HEK293 (cell line): ENCODE measurements at regions not wholly inside any gene's neighbourhood (a gene's known extent, or its start where the extent isn't known, plus 50 kb on each side); places are given as distances from the start of the nearest gene placed in this dataset.

ENCODE experiments used
- CTCF ChIA-PET: fragments of 350-600 bp; formaldehyde crosslinking; extraction: SDS; loops from one replicate; lab custom pipeline; 2021; ENCODE audit warnings: antibody characterized with exemption; lab: Yijun Ruan, JAX
- POLR2A ChIA-PET: fragments of 300-600 bp; formaldehyde crosslinking; extraction: SDS; loops from one replicate; lab custom pipeline; 2020; ENCODE audit warnings: antibody characterized with exemption, inconsistent platforms; lab: Yijun Ruan, JAX
- H3K27ac ChIP-seq: fragments of 200-500 bp; sonication (Bioruptor generic); 2 replicates; pipeline ENCODE4 v1.5.1; 2014; ENCODE audit warnings: low read depth, low read length, control low read depth, inconsistent platforms; ENCODE audit errors: extremely low read depth
- H3K36me3 ChIP-seq, 2 experiments: fragments of 200-500 bp in 1 of 2; sonication (Bioruptor generic) in 1 of 2; 1 replicate in 1 of 2; 2 replicates in 1 of 2; pipeline ENCODE4 v1.5.1; 2014 to 2017; ENCODE audit warnings: inconsistent platforms in 2 of 2, low read length in 2 of 2; ENCODE audit not compliant: control insufficient read depth in 2 of 2, insufficient read depth in 1 of 2
- H3K4me1 ChIP-seq: fragments of 200-500 bp; sonication (Bioruptor generic); 2 replicates; pipeline ENCODE4 v1.5.1; 2014; ENCODE audit warnings: mild to moderate bottlenecking, low read length, inconsistent platforms; ENCODE audit not compliant: control insufficient read depth, insufficient read depth
- H3K4me3 ChIP-seq: 2 replicates; pipeline ENCODE4 v1.5.1; 2011; ENCODE audit warnings: low read depth, mild to moderate bottlenecking, control low read depth, low read length, moderate library complexity
- H3K9me3 ChIP-seq: fragments of 200-500 bp; sonication (Bioruptor generic); 2 replicates; pipeline ENCODE4 v1.5.1; 2014; ENCODE audit warnings: low read depth, low read length, inconsistent platforms; ENCODE audit not compliant: control insufficient read depth, insufficient read depth
- TRIM28 ChIP-seq: IDR thresholded peaks from 2 replicates; pipeline ENCODE4 v1.6.1; 2011; ENCODE audit warnings: low read length, control low read depth, borderline replicate concordance
- ZNF544 ChIP-seq: fragments of 450-650 bp; formaldehyde crosslinking; IDR thresholded peaks from 2 replicates; pipeline ENCODE4 v1.5.0; 2017; ENCODE audit warnings: missing biosample characterization, missing genetic modification characterization
- ZNF830 ChIP-seq: fragments of 450-650 bp; IDR thresholded peaks from 2 replicates; pipeline ENCODE4 v1.5.0; 2018; ENCODE audit warnings: missing biosample characterization, missing genetic modification characterization, low read depth, mild to moderate bottlenecking, moderate library complexity
- TF ChIP-seq, protein P1 (sequence below): fragments of 450-650 bp; formaldehyde crosslinking; IDR thresholded peaks from 2 replicates; pipeline ENCODE4 v1.5.0; 2017; ENCODE audit warnings: missing biosample characterization, missing genetic modification characterization, borderline replicate concordance
- TF ChIP-seq, protein P2 (sequence below): fragments of 450-650 bp; formaldehyde crosslinking; IDR thresholded peaks from 2 replicates; pipeline ENCODE4 v1.5.1; 2016; ENCODE audit warnings: missing biosample characterization, missing genetic modification characterization
- TF ChIP-seq, protein P3 (sequence below): fragments of 450-650 bp; formaldehyde crosslinking; IDR thresholded peaks from 2 replicates; pipeline ENCODE4 v1.5.1; 2017; ENCODE audit warnings: missing biosample characterization, missing genetic modification characterization
- TF ChIP-seq, protein P4 (sequence below): fragments of 450-650 bp; formaldehyde crosslinking; IDR thresholded peaks from 2 replicates; pipeline ENCODE4 v1.5.1; 2017; ENCODE audit warnings: missing biosample characterization, missing genetic modification characterization

DNA sequence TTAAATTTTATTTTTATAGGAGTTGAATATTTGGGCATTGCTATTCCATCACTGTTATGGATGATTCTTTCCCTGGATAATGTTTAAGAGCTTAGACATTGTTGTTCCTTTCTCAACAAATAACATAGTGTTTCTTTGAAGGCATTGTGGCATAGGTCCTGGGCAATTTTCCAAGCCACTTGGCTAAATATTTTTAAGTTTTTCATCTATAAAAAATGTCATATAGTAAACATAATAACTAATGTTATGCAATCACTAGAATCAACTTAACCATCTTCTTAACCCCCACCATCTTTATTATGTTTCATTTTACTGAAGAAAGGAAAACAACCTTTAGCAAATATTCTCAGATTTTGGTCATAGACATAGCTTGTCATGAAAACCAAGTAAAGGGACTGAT lies 600.6 kb upstream of the LMO3 start:
- TF ChIP-seq, protein P1, sequence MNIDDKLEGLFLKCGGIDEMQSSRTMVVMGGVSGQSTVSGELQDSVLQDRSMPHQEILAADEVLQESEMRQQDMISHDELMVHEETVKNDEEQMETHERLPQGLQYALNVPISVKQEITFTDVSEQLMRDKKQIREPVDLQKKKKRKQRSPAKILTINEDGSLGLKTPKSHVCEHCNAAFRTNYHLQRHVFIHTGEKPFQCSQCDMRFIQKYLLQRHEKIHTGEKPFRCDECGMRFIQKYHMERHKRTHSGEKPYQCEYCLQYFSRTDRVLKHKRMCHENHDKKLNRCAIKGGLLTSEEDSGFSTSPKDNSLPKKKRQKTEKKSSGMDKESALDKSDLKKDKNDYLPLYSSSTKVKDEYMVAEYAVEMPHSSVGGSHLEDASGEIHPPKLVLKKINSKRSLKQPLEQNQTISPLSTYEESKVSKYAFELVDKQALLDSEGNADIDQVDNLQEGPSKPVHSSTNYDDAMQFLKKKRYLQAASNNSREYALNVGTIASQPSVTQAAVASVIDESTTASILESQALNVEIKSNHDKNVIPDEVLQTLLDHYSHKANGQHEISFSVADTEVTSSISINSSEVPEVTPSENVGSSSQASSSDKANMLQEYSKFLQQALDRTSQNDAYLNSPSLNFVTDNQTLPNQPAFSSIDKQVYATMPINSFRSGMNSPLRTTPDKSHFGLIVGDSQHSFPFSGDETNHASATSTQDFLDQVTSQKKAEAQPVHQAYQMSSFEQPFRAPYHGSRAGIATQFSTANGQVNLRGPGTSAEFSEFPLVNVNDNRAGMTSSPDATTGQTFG = no peak
- no peaks in the 10 kb centered on the region for H3K9me3 ChIP-seq
- ChIA-PET CTCF (interaction anchor here (0.6 kb wide), 1 partner anchor 567 kb away, joined by 3 read pairs; no protein-coding TSS in a partner anchor), POLR2A (no interaction called here)
- no peak overlapping the region for H3K27ac ChIP-seq
- no peaks in the 10 kb centered on the region for H3K36me3 ChIP-seq
- no peak overlapping the region for H3K4me3 ChIP-seq
- no peaks in the 10 kb centered on the region for H3K4me1 ChIP-seq

- CTCF ChIA-PET = no interaction called here
- Histone ChIP-seq H3K36me3 (no peaks in the 10 kb centered on the region), H3K4me1 (no peaks in the 10 kb centered on the region), H3K9me3 (no peaks in the 10 kb centered on the region), H3K4me3 (no peak overlapping the region), H3K27ac (no peak overlapping the region)
- POLR2A ChIA-PET = no interaction called here
- TF ChIP-seq, protein P2, sequence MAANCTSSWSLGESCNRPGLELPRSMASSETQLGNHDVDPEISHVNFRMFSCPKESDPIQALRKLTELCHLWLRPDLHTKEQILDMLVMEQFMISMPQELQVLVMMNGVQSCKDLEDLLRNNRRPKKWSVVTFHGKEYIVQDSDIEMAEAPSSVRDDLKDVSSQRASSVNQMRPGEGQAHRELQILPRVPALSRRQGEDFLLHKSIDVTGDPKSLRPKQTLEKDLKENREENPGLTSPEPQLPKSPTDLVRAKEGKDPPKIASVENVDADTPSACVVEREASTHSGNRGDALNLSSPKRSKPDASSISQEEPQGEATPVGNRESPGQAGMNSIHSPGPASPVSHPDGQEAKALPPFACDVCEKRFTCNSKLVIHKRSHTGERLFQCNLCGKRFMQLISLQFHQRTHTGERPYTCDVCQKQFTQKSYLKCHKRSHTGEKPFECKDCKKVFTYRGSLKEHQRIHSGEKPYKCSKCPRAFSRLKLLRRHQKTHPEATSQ = no peak
- TF ChIP-seq TRIM28 = no peak
Observed at GRCh38 chr12:17204289-17205054, 598.5 kb upstream of the LMO3 start.

- Histone ChIP-seq H3K27ac (no peak overlapping the region), H3K9me3 (no peaks in the 10 kb centered on the region), H3K4me3 (no peak overlapping the region), H3K36me3 (no peaks in the 10 kb centered on the region), H3K4me1 (no peaks in the 10 kb centered on the region)
- no peak for TF ChIP-seq ZNF830
- TF ChIP-seq, protein P3, sequence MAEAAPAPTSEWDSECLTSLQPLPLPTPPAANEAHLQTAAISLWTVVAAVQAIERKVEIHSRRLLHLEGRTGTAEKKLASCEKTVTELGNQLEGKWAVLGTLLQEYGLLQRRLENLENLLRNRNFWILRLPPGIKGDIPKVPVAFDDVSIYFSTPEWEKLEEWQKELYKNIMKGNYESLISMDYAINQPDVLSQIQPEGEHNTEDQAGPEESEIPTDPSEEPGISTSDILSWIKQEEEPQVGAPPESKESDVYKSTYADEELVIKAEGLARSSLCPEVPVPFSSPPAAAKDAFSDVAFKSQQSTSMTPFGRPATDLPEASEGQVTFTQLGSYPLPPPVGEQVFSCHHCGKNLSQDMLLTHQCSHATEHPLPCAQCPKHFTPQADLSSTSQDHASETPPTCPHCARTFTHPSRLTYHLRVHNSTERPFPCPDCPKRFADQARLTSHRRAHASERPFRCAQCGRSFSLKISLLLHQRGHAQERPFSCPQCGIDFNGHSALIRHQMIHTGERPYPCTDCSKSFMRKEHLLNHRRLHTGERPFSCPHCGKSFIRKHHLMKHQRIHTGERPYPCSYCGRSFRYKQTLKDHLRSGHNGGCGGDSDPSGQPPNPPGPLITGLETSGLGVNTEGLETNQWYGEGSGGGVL (tag by site-specific recombination) = no peak
- TF ChIP-seq, protein P4, sequence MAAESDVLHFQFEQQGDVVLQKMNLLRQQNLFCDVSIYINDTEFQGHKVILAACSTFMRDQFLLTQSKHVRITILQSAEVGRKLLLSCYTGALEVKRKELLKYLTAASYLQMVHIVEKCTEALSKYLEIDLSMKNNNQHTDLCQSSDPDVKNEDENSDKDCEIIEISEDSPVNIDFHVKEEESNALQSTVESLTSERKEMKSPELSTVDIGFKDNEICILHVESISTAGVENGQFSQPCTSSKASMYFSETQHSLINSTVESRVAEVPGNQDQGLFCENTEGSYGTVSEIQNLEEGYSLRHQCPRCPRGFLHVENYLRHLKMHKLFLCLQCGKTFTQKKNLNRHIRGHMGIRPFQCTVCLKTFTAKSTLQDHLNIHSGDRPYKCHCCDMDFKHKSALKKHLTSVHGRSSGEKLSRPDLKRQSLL (tag by site-specific recombination) = no peak
- POLR2A ChIA-PET = no interaction called here
- CTCF ChIA-PET = no interaction called here
Observed at GRCh38 chr12:17203497-17203896, 597.5 kb upstream of the LMO3 start.

GRCh38 chr12:17197971-17198370 lies 592.0 kb upstream of the LMO3 start:
- Histone ChIP-seq H3K36me3 (no peaks in the 10 kb centered on the region), H3K27ac (no peak overlapping the region), H3K9me3 (no peaks in the 10 kb centered on the region), H3K4me1 (no peaks in the 10 kb centered on the region), H3K4me3 (no peak overlapping the region)
- ChIA-PET POLR2A (no interaction called here), CTCF (no interaction called here)
- TF ChIP-seq ZNF544 (tag by site-specific recombination) = no peak
